ENCODE measurements at regions not wholly inside any gene's neighbourhood (a gene's known extent, or its start where the extent isn't known, plus 50 kb on each side); places are given as distances from the start of the nearest gene placed in this dataset.

DNA sequence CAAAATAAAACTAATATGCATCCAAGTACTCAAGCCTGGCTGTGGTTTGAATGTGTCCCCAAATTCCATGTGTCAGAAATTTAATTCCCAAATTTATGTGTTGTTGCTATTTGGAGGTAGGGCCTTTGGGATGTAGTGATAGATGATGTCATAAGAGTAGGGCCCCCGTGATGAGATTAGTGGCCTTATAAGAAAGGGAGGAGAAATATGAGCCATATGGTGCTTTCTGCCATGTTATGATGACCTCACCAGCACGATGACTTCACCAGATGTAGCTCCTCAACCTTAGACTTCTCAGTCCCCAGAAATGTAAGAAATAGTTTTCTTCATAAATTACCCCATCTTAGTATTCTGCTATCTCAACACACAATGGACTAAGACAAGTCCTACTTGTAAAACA, 2264.0 kb downstream of the ARAP2 start:
- BruUV-seq (replicated peaks) = no TSS peak
- H3K9me2 ChIP-seq (ENCODE audit: insufficient read depth, low read length) = no peaks in the 10 kb centered on the region
- ChIA-PET CTCF (ENCODE audit: unreplicated experiment) (no interaction called here), POLR2A (no interaction called here)
- no peak for DNase-seq (ENCODE audit: low spot score)
- TF ChIP-seq, protein P1, sequence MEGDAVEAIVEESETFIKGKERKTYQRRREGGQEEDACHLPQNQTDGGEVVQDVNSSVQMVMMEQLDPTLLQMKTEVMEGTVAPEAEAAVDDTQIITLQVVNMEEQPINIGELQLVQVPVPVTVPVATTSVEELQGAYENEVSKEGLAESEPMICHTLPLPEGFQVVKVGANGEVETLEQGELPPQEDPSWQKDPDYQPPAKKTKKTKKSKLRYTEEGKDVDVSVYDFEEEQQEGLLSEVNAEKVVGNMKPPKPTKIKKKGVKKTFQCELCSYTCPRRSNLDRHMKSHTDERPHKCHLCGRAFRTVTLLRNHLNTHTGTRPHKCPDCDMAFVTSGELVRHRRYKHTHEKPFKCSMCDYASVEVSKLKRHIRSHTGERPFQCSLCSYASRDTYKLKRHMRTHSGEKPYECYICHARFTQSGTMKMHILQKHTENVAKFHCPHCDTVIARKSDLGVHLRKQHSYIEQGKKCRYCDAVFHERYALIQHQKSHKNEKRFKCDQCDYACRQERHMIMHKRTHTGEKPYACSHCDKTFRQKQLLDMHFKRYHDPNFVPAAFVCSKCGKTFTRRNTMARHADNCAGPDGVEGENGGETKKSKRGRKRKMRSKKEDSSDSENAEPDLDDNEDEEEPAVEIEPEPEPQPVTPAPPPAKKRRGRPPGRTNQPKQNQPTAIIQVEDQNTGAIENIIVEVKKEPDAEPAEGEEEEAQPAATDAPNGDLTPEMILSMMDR (conservative IDR thresholded peaks at IDR 0.05; ENCODE audit: low read length) = no peak
- no peak for TF ChIP-seq EZH2phosphoT487 (IDR thresholded peaks at IDR 0.05; ENCODE audit: borderline replicate concordance, low read depth, low read length)
- H3K79me2 ChIP-seq (ENCODE audit: insufficient read depth, low read depth, low read length) = no peaks in the 10 kb centered on the region
- no peak overlapping the region for H2AFZ ChIP-seq (ENCODE audit: low read length)
- intact Hi-C loops (cut with micrococcal nuclease; ENCODE audit: unreplicated experiment) = no loop called here
- H3K4me3 ChIP-seq (ENCODE audit: low read depth, low read length, poor library complexity, severe bottlenecking) = no peak overlapping the region
- H3K9me3 ChIP-seq (ENCODE audit: low read length) = no peaks in the 10 kb centered on the region
- H4K20me1 ChIP-seq (ENCODE audit: insufficient read depth, low read length) = no peaks in the 10 kb centered on the region
- H3K36me3 ChIP-seq (ENCODE audit: insufficient read depth, low read length) = no peaks in the 10 kb centered on the region
- H3K27ac ChIP-seq (ENCODE audit: low read depth, low read length, poor library complexity, severe bottlenecking) = no peak overlapping the region
- H3K4me2 ChIP-seq (ENCODE audit: low read length) = no peak overlapping the region
- H3K4me1 ChIP-seq (ENCODE audit: insufficient read depth, low read length, poor library complexity, severe bottlenecking) = no peaks in the 10 kb centered on the region

DNA sequence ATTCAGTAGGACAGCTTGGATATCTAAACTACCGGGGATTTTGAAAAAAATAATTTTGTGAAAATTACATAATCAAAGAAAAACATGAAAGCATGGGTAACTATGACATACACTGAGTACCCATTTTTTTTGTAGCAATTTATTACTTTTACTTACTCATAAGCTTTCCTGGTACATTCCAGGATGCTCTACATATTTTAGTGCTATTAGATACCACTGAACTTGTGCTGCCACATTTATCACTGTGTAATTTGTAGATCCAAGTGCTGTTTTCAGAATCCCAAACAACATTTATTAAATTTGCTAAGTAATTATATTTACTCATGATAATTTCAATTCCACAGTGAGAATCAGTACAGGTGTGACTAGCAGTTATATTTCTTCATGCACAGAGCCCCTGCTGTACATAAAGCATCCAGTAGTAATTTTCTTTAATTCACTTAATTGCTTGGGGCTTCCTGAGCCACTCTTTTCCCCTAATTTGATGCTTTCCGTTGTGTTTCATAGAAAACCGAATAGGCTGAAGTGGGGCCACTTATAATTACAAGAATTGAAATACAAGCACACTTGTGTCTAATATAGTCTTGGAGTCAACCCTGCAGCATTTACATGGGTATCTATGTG, 2254.4 kb downstream of the ARAP2 start:
- H3K79me2 ChIP-seq (ENCODE audit: insufficient read depth, low read depth, low read length) = no peaks in the 10 kb centered on the region
- BruUV-seq (replicated peaks) = no TSS peak
- CTCF ChIA-PET (ENCODE audit: unreplicated experiment) = no interaction called here
- DNase-seq (ENCODE audit: low spot score) = no peak
- H3K9me2 ChIP-seq (ENCODE audit: insufficient read depth, low read length) = no peaks in the 10 kb centered on the region
- H3K4me1 ChIP-seq (ENCODE audit: insufficient read depth, low read length, poor library complexity, severe bottlenecking) = no peaks in the 10 kb centered on the region
- H4K20me1 ChIP-seq (ENCODE audit: insufficient read depth, low read length) = no peaks in the 10 kb centered on the region
- intact Hi-C loops (cut with micrococcal nuclease; ENCODE audit: unreplicated experiment) = no loop called here
- POLR2A ChIA-PET = interaction anchor here (0.6 kb wide), 1 partner anchor 190 kb away, joined by 3 read pairs; no protein-coding TSS in a partner anchor
- no peaks in the 10 kb centered on the region for H3K36me3 ChIP-seq (ENCODE audit: insufficient read depth, low read length)
- TF ChIP-seq, protein P1 (conservative IDR thresholded peaks at IDR 0.05; ENCODE audit: low read length) = no peak
- no peak for TF ChIP-seq EZH2phosphoT487 (IDR thresholded peaks at IDR 0.05; ENCODE audit: borderline replicate concordance, low read depth, low read length)
- no peak overlapping the region for H3K4me3 ChIP-seq (ENCODE audit: low read depth, low read length, poor library complexity, severe bottlenecking)
- H3K9me3 ChIP-seq (ENCODE audit: low read length) = no peaks in the 10 kb centered on the region
- H3K4me2 ChIP-seq (ENCODE audit: low read length) = no peak overlapping the region
- no peak overlapping the region for H3K27ac ChIP-seq (ENCODE audit: low read depth, low read length, poor library complexity, severe bottlenecking)
- no peak overlapping the region for H2AFZ ChIP-seq (ENCODE audit: low read length)

DNA sequence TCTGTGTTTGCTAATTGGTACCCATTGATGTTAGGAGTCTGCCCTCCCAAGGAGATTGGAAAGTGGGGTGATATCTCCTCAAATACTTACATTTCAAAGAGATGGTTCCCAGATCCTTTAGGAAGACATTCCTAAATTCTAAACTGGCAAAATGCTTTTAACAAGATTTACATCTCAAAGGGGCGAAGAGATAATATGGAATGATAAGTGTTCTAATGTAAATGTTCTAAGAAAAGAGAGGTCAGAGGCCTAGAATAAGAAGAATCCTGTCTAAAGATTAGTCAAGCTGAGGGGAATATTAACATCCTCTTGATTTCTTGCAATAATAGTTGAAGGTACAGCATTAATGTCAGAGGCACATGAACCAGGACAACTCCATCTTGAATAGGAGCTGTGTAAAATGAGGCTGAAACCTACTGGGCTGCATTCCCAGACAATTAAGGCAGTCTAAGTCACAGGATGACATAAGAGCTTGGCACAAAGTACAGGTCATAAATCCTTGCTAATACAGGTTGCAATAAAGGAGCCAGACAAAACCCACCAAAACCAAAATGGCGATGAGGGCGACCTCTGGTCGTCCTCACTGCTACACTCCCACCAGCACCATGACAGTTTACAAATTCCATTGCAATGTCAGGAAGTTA, 2248.1 kb downstream of the ARAP2 start:
- no peak overlapping the region for H3K4me2 ChIP-seq (ENCODE audit: low read length)
- H3K4me3 ChIP-seq (ENCODE audit: low read depth, low read length, poor library complexity, severe bottlenecking) = no peak overlapping the region
- H4K20me1 ChIP-seq (ENCODE audit: insufficient read depth, low read length) = no peaks in the 10 kb centered on the region
- no peaks in the 10 kb centered on the region for H3K36me3 ChIP-seq (ENCODE audit: insufficient read depth, low read length)
- DNase-seq (ENCODE audit: low spot score) = no peak
- intact Hi-C loops (cut with micrococcal nuclease; ENCODE audit: unreplicated experiment) = no loop called here
- no peak overlapping the region for H2AFZ ChIP-seq (ENCODE audit: low read length)
- no peaks in the 10 kb centered on the region for H3K9me2 ChIP-seq (ENCODE audit: insufficient read depth, low read length)
- no peaks in the 10 kb centered on the region for H3K4me1 ChIP-seq (ENCODE audit: insufficient read depth, low read length, poor library complexity, severe bottlenecking)
- no TSS peak for BruUV-seq (replicated peaks)
- POLR2A ChIA-PET = no interaction called here
- no peak overlapping the region for H3K27ac ChIP-seq (ENCODE audit: low read depth, low read length, poor library complexity, severe bottlenecking)
- CTCF ChIA-PET (ENCODE audit: unreplicated experiment) = no interaction called here
- H3K9me3 ChIP-seq (ENCODE audit: low read length) = no peaks in the 10 kb centered on the region
- TF ChIP-seq EZH2phosphoT487 (IDR thresholded peaks at IDR 0.05; ENCODE audit: borderline replicate concordance, low read depth, low read length) = no peak
- TF ChIP-seq, protein P1 (conservative IDR thresholded peaks at IDR 0.05; ENCODE audit: low read length) = no peak
- no peaks in the 10 kb centered on the region for H3K79me2 ChIP-seq (ENCODE audit: insufficient read depth, low read depth, low read length)
